Superior temporal gyrus (tissue), 1 donor: ENCODE measurements at regions not wholly inside any gene's neighbourhood (a gene's known extent, or its start where the extent isn't known, plus 50 kb on each side); places are given as distances from the start of the nearest gene placed in this dataset.

Experiments
- DNase-seq: peaks from one replicate; pipeline ENCODE4 v3.0.0-alpha.2; 2016; ENCODE audit errors: extremely low spot score

GRCh38 chr15:52879145-52879544, 89.0 kb upstream of the ONECUT1 start:
- DNase-seq, result no peak

- no peak for DNase-seq
These were observed 87.0 kb upstream of the ONECUT1 start for GRCh38 chr15:52876991-52877663.

- DNase-seq, result no peak
These were observed 82.1 kb upstream of the ONECUT1 start for GRCh38 chr15:52872036-52872818.

- peak; percentile 28 for DNase-seq
These were observed 79.9 kb upstream of the ONECUT1 start for GRCh38 chr15:52870015-52870414.

DNA sequence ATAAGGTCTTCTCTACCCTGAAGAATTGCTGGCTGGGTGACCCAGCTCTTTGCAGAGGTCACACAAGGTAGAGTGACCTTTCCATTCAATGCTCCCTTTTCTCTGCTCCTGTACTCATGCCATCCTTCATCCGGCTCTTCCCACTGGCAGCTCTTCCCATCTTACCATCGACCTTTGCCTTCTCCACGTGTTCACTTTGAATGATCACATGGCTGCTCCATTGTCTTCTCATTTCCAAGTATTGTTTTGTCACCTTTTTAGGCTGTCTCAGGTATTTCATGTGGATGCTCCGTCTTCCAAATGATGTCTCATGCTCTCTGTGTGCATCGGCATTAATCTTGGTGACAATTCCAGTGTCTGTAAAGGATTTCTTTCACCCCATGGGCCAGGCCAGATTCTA, 76.6 kb upstream of the ONECUT1 start:
- no peak for DNase-seq

- no peak for DNase-seq
These were observed 72.5 kb upstream of the ONECUT1 start for GRCh38 chr15:52862677-52863076.

DNA sequence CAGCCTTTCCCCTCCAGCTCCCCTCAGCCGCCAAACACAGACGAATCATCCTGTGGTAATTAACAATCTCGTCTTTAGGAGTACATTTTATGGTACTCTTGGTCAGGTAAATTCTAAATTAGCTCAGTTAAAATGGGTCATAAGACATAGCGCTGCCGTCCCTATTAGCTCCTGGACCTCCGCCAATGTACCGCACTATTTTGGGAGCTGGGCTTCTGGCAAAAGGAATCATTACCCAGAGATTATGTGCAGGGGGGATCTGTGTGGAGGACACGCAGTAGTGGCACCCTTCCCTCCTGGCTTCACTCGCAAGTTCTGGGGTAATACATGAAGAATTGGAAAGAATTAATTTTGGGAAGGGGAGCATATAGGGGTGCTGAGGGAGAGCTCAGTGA, 68.6 kb upstream of the ONECUT1 start:
- DNase-seq, result no peak

- DNase-seq, result no peak
These were observed 68.0 kb upstream of the ONECUT1 start for GRCh38 chr15:52857937-52858781.

DNA sequence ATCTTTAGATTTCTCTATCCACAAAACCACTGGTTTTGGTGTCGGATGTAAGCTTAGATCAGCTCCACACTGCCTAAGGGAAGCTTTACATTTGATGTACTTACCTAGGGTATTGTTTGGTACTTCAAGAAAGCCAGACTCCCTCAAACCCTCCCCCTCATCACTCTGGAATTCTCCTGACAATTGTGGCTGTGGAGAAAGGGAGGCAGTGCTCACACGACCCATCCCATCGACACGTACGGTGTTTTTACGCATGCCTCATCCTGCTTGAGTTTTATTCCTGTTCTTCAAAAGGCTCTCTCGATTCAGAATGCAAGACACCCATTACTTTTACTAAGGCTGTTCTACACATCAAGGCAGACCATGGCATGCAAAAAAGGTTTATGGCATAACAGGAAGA, 67.3 kb upstream of the ONECUT1 start:
- DNase-seq, result no peak

GRCh38 chr15:52856286-52856685, 66.2 kb upstream of the ONECUT1 start:
- no peak for DNase-seq

GRCh38 chr15:52855157-52855556, 65.0 kb upstream of the ONECUT1 start:
- DNase-seq, result no peak

- DNase-seq, result no peak
These were observed 54.7 kb upstream of the ONECUT1 start for GRCh38 chr15:52844823-52845222.
